ENCODE measurements at regions not wholly inside any gene's neighbourhood (a gene's known extent, or its start where the extent isn't known, plus 50 kb on each side); places are given as distances from the start of the nearest gene placed in this dataset.

GRCh38 chr9:1455766-1456165 lies 405.6 kb downstream of the DMRT2 start:
- TF ChIP-seq REST (IDR thresholded peaks at IDR 0.05; ENCODE audit: low read depth) (no peak), YY1 (IDR thresholded peaks at IDR 0.05; ENCODE audit: low read depth) (no peak), ZBTB7A (IDR thresholded peaks at IDR 0.05; ENCODE audit: low read depth) (no peak), USF1 (IDR thresholded peaks at IDR 0.05) (no peak), MAX (IDR thresholded peaks at IDR 0.05) (no peak), CREB1 (IDR thresholded peaks at IDR 0.05; ENCODE audit: low read depth) (no peak), CEBPB (IDR thresholded peaks at IDR 0.05) (no peak), TAF1 (IDR thresholded peaks at IDR 0.05; ENCODE audit: low read depth) (no peak)
